Ureter (tissue), 1 donor: ENCODE measurements at regions not wholly inside any gene's neighbourhood (a gene's known extent, or its start where the extent isn't known, plus 50 kb on each side); places are given as distances from the start of the nearest gene placed in this dataset.
"Not testable (repeated sequence)": the region's sequence is repeated elsewhere in the genome, so short reads cannot be mapped to it uniquely, and the experiment has no call there.

Source experiments
- DNase-seq: peaks from one replicate; pipeline ENCODE4 v3.0.0-alpha.2; 2020; ENCODE audit warnings: low spot score
- donor health status: DM: yes; HTN: yes; CAD: no.

- no peak for DNase-seq
Observed at GRCh38 chr10:22158426-22158825, 59.4 kb downstream of the EBLN1 start.

- DNase-seq: no peak
Observed at GRCh38 chr10:22156750-22157149, 61.1 kb downstream of the EBLN1 start.

GRCh38 chr10:22152403-22152802 is 65.4 kb downstream of the EBLN1 start:
- no peak for DNase-seq

GRCh38 chr10:22150842-22151241 is 67.0 kb downstream of the EBLN1 start:
- no peak for DNase-seq

GRCh38 chr10:22148961-22149360 is 68.9 kb downstream of the EBLN1 start:
- no peak for DNase-seq

GRCh38 chr10:22145873-22146272 is 71.9 kb downstream of the EBLN1 start:
- DNase-seq: not testable (repeated sequence)

GRCh38 chr10:22137542-22137941 is 80.3 kb downstream of the EBLN1 start:
- DNase-seq: no peak

- DNase-seq: no peak
Observed at GRCh38 chr10:22135591-22135990, 82.2 kb downstream of the EBLN1 start.

- no peak for DNase-seq
Observed at GRCh38 chr10:22133749-22134624, 83.8 kb downstream of the EBLN1 start.

GRCh38 chr10:22130824-22131223 is 87.0 kb downstream of the EBLN1 start:
- not testable (repeated sequence) for DNase-seq

- not testable (repeated sequence) for DNase-seq
Observed at GRCh38 chr10:22129612-22130011, 88.2 kb downstream of the EBLN1 start.

GRCh38 chr10:22121181-22121580 is 96.6 kb downstream of the EBLN1 start:
- not testable (repeated sequence) for DNase-seq

- not testable (repeated sequence) for DNase-seq
Observed at GRCh38 chr10:22120072-22120471, 97.7 kb downstream of the EBLN1 start.

GRCh38 chr10:22119575-22119974 is 98.2 kb downstream of the EBLN1 start:
- DNase-seq: not testable (repeated sequence)

- no peak for DNase-seq
Observed at GRCh38 chr10:22111705-22112104, 106.1 kb downstream of the EBLN1 start.

- DNase-seq: no peak
Observed at GRCh38 chr10:22111260-22111659, 106.6 kb downstream of the EBLN1 start.

- DNase-seq: no peak
Observed at GRCh38 chr10:22110761-22111160, 107.1 kb downstream of the EBLN1 start.

GRCh38 chr10:22105270-22105669 is 101.7 kb upstream of the DNAJC1 start:
- DNase-seq: no peak

GRCh38 chr10:22103701-22104470 is 100.4 kb upstream of the DNAJC1 start:
- DNase-seq: no peak

GRCh38 chr10:22097696-22098095 is 94.2 kb upstream of the DNAJC1 start:
- no peak for DNase-seq

- not testable (repeated sequence) for DNase-seq
Observed at GRCh38 chr10:22091260-22091659, 87.7 kb upstream of the DNAJC1 start.

- DNase-seq: no peak
Observed at GRCh38 chr10:22087402-22087738, 83.8 kb upstream of the DNAJC1 start.
